Caki2 (cell line): ENCODE measurements at regions not wholly inside any gene's neighbourhood (a gene's known extent, or its start where the extent isn't known, plus 50 kb on each side); places are given as distances from the start of the nearest gene placed in this dataset.

ENCODE experiments used
- DNase-seq: peaks from one replicate; pipeline ENCODE4 v3.0.0-alpha.2; 2015; ENCODE audit warnings: low read depth
- in situ Hi-C: cut with HindIII; loops from 2 replicates; pipeline ENCODE4 v1.10.0; 2016; ENCODE audit warnings: low sequenced_read_pairs, low pct_unique_long_range_greater_than_20kb, mixed read lengths

DNA sequence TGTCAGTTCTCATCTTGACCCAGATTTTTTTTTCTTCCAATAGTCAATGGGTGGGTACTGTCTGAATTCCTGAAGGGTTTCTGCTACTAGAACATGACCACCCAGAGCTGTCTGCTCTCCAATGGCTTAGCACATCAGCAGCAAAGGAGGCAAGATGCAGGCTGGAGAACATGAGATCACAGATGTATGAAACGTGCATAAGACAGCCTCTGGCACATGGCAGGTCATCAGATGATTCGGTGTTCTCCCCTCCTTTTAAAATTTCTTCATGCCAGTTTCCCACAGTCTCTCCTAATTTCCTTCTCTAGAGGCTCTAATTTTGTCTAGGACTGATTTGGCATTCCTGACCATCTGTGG is 359.3 kb upstream of the TNP1 start:
- DNase-seq = no peak
- in situ Hi-C loops = no loop called here

GRCh38 chr2:217218269-217219163 is 358.7 kb upstream of the TNP1 start:
- in situ Hi-C loops = no loop called here
- no peak for DNase-seq

DNA sequence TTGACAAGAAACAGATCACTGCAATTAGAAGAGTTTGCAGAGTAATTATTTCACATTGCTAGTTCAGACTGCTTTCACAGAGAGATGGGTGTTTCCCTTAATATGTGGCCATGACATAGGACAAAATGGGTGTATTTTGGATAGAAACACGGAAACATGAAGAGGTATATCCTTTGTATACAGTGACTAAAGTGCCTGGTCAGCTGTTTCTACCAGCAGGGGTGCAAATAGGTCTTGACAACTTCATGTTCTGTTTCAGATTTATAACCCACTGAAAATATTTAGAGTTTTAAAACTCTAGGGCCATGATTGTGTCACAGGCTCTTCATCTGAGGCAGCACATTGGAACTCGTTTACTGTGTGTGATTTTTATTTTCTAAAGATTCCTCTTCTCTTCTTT is 357.1 kb upstream of the TNP1 start:
- no peak for DNase-seq
- in situ Hi-C loops = no loop called here

- in situ Hi-C loops = no loop called here
- no peak for DNase-seq
Observed at GRCh38 chr2:217216316-217216715, 356.5 kb upstream of the TNP1 start.

GRCh38 chr2:217215877-217216276 is 356.0 kb upstream of the TNP1 start:
- in situ Hi-C loops = no loop called here

DNA sequence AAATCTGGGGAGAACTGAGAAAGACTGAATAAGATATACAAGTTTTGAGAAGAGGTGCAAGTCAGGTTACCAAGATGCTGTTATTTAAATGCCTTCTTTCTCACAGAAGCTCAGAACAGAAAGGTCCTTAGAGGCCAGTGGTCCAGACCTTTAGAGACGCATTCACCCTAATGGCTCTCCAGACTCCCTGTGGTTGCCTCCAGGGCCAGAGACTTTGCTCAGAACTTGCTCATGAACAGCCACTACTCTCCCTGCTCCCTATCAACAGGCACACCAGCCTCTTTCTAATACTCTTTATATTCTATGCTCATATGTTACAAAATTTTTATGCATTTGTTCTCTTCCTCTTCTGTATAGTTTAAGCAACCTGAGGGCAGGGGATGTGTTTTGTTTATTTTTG is 349.0 kb upstream of the TNP1 start:
- in situ Hi-C loops = no loop called here

More at GRCh38 chr2:217215877-217216276, 356.0 kb upstream of the TNP1 start:
- DNase-seq = no peak

DNA sequence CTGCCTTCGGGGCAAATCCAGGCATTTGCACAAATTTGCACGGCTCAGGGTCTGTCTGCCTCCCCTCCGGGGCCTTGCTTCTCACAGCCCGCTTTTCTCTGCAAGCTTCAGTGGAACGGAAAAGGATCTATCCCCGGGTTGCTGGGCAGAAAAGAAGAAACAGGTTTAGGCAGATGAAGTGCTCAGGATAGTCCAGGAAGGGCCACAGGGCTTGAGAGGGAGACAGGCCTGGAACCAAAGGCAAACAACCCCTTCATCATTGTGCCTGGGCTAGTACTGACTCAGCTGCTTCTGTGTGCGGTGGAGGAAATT is 347.8 kb upstream of the TNP1 start:
- no peak for DNase-seq
- in situ Hi-C loops = no loop called here

More for the DNA sequence above, 349.0 kb upstream of the TNP1 start:
- DNase-seq = no peak

- in situ Hi-C loops = no loop called here
- no peak for DNase-seq
Observed at GRCh38 chr2:217206907-217207698, 347.2 kb upstream of the TNP1 start.

DNA sequence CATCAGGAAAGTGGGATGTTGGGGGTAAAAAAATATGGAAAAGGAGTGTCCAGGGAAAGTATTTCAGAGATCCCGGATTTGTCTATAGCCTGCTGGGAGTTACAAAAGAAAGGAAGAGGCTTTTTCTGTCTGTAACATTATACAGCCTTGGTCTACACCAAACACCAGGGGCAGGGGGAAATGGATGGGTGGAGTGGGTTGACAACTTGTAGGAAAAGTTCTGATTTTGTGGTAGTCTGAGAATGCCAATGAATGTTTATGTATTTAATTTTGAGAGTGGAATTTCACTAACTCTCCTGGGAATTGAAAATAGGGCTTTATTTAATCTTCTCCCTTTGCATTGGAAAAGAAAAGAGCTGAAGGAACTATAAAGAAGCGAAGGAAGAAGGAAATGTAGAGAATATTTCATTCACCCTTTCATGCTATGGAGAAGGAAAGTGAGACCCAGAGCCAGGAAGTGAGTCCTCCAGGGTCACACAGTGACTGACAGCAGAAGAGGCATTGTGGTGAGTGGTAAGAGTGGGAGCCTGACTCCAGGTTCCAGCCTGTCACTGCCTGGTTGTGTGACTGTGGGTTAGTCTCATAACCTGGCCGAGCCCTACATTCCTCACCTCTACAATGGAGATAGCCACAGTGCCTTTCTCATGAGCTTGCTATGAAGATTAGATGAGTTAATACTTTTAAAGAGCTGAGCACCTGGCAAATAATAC is 346.3 kb upstream of the TNP1 start:
- DNase-seq = no peak
- in situ Hi-C loops = no loop called here

DNA sequence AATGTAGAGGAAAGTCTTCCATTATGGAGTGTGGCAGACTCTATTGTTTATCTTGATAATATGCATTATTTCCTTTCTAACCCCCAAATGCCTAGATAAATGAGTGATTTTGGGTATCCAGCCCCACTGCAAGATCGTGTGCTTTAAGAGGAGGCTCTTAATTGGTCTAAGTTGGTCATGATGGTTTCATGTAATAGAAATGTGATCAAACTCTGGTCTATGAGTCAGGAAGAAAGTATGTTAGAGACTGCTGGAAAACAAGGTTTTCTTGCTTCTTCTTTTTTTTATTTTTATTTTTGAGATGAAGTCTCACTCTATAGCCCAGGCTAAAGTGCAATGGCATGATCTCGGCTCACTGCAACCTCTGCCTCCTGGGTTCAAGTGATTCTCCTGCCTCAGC is 344.5 kb upstream of the TNP1 start:
- in situ Hi-C loops = no loop called here
- no peak for DNase-seq

DNA sequence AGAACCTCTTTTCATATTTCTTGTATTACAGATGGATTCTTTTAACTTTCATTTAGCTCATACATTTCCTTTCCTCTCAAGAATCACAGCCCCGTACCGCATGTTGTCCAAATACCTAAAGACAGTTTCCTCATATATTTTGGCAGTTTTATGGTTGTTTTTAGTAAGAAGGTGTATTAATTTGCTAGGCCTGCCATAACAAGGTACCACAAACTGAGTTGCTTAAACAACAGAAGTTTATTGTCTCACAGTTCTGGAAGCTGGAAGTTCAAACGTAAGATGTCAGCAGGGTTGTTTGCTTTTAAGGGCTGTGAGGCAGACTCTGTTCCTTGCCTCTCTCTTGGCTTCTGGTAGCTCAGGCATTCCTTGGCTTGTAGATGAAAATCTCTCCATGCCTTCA is 343.2 kb upstream of the TNP1 start:
- no peak for DNase-seq
- in situ Hi-C loops = no loop called here

DNA sequence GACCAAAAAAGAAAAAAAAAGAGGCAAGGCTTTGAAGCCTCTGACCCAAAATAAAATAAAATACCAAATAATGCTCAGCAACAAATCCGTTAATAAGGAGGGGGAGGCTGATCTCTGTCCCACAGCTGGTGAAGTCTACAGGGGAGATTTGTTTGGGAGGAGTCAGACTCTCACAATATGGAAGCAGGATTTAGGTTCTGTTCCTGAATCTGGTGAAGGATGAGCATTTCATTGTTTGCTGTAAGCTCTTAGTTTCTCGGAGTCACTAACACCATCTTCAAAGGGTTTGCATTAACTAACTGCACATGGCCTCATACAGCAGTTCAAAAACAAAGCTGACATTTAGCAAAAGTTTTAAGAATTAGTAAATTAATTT is 339.4 kb upstream of the TNP1 start:
- in situ Hi-C loops = no loop called here
- DNase-seq = no peak

DNA sequence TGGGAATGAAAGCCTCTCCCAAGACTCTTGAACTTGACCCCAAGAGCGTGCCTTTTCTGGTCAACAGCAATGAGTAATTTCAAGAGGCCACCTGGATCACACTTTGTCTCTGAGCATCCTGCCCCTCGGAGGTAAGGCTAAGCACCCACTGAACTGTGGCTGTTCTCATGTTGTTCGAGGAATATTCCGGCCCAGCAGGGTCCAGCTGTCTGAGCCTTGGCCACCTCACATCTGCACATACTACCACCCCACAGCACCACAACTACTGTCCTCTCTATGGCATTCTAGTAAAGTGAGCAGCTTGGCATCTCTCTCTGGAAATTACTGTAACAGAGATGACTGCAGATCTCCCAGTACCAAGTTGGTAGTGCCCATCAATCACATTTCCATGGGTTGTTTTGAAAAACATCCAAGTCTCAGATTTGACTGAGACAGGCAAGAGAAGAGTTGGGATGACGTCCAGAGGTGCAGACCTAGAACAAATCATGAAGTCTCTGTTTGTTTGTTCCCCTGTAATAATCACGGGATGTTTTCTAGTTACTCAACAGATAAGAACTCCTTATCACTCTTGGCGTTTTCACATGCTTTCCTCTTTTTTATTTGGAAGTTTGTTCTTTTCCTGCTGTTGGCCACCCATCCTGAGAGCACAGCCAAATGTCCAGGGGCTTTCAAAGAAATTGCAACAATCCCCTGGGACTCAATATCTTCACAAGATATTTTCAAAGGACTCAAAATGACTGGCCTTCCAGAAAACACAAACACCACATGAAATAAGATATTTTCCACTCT is 336.0 kb upstream of the TNP1 start:
- no peak for DNase-seq
- in situ Hi-C loops = no loop called here

GRCh38 chr2:217195016-217195415 is 335.2 kb upstream of the TNP1 start:
- in situ Hi-C loops = no loop called here

DNA sequence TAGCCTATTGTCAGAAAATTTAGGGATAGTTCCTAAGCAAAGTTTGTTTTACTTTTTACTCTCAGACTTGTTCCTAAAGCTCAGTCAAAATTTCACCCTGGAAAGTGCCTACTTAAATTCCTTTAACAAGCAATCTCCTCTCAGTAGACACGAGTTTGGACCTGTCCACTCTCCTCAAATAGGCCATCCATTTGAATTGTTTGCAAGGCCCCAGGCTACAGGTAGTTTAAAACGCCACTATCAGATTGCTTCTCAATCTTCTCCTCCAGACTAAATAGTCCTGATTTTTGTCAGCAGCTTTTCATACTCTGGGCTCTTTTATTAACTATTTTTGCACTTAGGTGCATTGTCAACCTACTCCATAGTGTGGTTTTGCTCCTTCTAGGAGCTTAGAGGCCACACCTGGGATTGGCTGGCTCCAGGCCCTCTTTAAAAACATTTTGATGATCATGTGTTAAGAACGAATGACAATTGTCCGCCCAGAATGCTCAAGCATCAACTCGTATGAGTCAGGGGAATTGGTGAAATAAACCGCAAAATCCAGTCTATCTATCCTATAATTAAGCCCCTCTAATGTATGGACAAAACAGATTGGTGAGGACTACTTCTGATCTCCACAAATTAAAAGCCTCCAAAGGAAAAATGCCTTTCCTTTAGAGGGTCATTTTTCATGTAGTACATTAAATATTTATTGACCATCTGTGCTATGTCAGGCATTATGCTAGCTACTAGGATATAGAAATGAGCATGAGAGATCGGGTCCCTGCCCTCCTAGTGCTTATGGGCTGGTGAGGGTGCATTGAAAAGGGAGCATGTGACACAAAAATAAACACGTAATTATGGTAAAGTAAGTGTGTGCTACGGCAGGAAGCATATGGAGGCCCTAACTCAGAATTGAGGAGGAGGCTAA is 333.8 kb upstream of the TNP1 start:
- in situ Hi-C loops = no loop called here
- DNase-seq = no peak

More at GRCh38 chr2:217195016-217195415, 335.2 kb upstream of the TNP1 start:
- DNase-seq = no peak

DNA sequence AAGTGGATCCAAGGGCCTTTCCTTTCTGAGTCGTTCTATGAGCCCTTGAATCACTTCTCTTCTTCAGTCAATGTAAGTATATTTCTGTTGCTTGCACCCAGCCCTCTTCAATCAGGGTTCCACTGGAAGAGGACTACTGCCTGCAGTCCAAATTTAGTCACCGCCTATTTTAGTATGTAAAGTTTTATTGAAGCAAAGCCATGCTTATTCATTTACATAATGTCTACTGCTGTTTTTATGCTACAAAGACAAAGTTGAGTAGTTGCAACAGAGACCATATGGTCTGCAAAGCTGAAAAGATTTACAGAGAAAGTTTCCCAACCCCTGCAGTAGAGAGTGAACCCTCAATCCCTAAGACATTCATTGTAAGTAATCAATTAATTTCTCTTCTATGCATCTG is 332.5 kb upstream of the TNP1 start:
- in situ Hi-C loops = no loop called here
- DNase-seq = no peak

DNA sequence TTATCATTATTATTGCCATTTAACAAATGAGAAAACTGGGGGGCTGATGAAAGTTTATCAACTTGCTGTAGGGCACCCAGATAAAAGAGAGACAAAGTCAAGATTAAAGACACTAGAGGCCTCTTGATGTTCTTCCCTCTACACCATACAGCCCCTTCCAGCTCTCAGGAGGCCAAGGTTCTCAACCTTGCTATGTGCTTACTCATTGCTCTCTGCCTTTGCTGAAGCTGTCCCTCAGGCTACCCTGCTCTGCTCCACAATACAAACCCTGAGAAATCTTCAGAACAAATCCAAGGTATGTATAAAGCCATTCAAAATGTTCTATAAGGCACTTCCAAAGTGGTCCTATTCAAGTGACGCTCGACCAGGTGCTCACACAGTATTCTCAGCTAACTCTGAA is 329.9 kb upstream of the TNP1 start:
- in situ Hi-C loops = no loop called here

GRCh38 chr2:217189131-217189530 is 329.3 kb upstream of the TNP1 start:
- no peak for DNase-seq
- in situ Hi-C loops = no loop called here

More for the DNA sequence above, 329.9 kb upstream of the TNP1 start:
- DNase-seq = no peak
